ENCODE measurements at regions not wholly inside any gene's neighbourhood (a gene's known extent, or its start where the extent isn't known, plus 50 kb on each side); places are given as distances from the start of the nearest gene placed in this dataset.

GRCh38 chr18:6661692-6662415 is 67.7 kb upstream of the ARHGAP28 start:
- Histone ChIP-seq H3K4me1 (ENCODE audit: control insufficient read depth, insufficient read depth, low read length, poor library complexity, severe bottlenecking) (no peaks in the 10 kb centered on the region), H3K4me3 (ENCODE audit: low read depth, low read length) (no peak overlapping the region), H3K27ac (ENCODE audit: insufficient read depth, low read length, poor library complexity, severe bottlenecking) (no peak overlapping the region), H3K9me3 (ENCODE audit: control insufficient read depth in 2 of 2, low read length in 2 of 2) (no peaks in the 10 kb centered on the region), H3K36me3 (ENCODE audit: control insufficient read depth, insufficient read depth, low read length) (no peaks in the 10 kb centered on the region), H3K27me3 (ENCODE audit: control insufficient read depth, insufficient read depth, low read length) (no peaks in the 10 kb centered on the region)
- no peak for DNase-seq
- Mint-ChIP-seq H3K27me3 (no peaks in the 10 kb centered on the region), H3K36me3 (no peaks in the 10 kb centered on the region), H3K9me3 (peaks cover 0 to 8% (median 5%) of the 10 kb centered on the region in 7 donors), H3K4me3 (no peak overlapping the region), H3K27ac (no peak overlapping the region), H3K4me1 (no peaks in the 10 kb centered on the region)
- ATAC-seq (ENCODE audit: low read depth in 2 of 2): no peak

DNA sequence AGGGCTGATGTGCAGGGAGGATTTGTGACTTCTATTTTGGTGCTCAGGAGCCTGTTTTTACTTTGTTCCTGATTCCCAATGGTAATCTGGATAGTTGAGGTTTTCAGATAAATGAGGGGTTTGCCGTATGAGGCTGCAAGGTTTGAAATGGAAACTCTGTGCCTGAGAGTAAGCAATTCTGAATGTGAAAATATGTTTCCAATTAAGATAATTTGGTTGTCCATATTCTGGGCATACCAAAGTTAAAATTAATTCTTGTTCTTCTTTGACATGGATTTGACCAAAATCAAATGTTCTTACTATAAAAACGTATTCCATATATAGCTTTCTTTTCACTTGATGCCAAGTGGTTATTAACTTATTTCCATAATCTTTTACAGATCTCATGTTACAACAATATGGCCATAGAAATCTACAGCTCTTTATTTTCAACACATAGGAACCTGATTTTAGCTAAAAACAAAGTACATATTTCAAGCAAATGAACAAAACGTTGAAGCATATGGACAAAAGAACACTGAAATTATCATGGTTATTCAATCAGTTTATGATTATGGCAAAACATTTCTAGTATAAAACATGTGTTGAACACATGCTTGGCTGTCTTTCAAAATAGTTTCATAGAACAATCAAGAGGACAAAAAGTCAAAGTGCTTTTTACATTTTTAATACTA is 63.4 kb upstream of the ARHGAP28 start:
- DNase-seq (no peak), ATAC-seq (ENCODE audit: low read depth in 2 of 2) (no peak)
- H3K4me1 Mint-ChIP-seq: no peaks in the 10 kb centered on the region
- no peaks in the 10 kb centered on the region for H3K36me3 ChIP-seq (ENCODE audit: control insufficient read depth, insufficient read depth, low read length)
- no peak overlapping the region for H3K4me3 Mint-ChIP-seq
- no peaks in the 10 kb centered on the region for H3K36me3 Mint-ChIP-seq
- H3K4me1 ChIP-seq (ENCODE audit: control insufficient read depth, insufficient read depth, low read length, poor library complexity, severe bottlenecking): no peaks in the 10 kb centered on the region
- peaks cover 0 to 6% (median 4%) of the 10 kb centered on the region in 7 donors for H3K9me3 Mint-ChIP-seq
- H3K27me3 ChIP-seq (ENCODE audit: control insufficient read depth, insufficient read depth, low read length): no peaks in the 10 kb centered on the region
- H3K27me3 Mint-ChIP-seq: no peaks in the 10 kb centered on the region
- no peak overlapping the region for H3K27ac Mint-ChIP-seq
- no peaks in the 10 kb centered on the region for H3K9me3 ChIP-seq (ENCODE audit: control insufficient read depth in 2 of 2, low read length in 2 of 2)
- H3K27ac ChIP-seq (ENCODE audit: insufficient read depth, low read length, poor library complexity, severe bottlenecking): no peak overlapping the region
- H3K4me3 ChIP-seq (ENCODE audit: low read depth, low read length): no peak overlapping the region

- H3K27me3 ChIP-seq (ENCODE audit: control insufficient read depth, insufficient read depth, low read length): no peaks in the 10 kb centered on the region
- no peak for DNase-seq
These were observed 60.7 kb upstream of the ARHGAP28 start for GRCh38 chr18:6668836-6669235.

DNA sequence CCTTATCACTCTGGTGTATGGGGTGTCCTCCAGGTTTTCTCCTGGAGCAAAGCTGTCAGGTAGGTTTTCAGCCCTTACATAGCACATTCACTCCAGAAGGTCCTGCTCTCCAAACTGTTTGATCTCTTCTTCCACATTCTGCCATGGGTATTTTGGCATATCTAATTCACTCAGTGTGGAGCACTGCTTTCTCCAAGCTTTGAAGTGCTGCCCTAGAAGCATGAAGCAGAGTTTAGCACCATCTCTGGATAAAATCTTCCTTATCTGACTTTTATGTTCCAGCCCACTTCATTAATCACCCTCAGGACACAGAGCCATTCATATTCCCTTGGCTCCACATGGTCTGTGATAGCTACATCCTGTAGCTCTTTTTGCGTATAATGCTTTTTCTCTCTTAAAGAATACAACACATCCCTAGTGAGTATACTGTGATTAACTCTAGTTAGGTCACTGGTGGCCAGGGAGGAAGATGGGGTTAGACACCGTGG is 56.7 kb upstream of the ARHGAP28 start:
- Mint-ChIP-seq H3K9me3 (peaks cover 0 to 16% (median 4%) of the 10 kb centered on the region in 7 donors), H3K4me3 (no peak overlapping the region), H3K27ac (no peak overlapping the region), H3K4me1 (no peaks in the 10 kb centered on the region), H3K27me3 (no peaks in the 10 kb centered on the region), H3K36me3 (no peaks in the 10 kb centered on the region)
- DNase-seq: no peak
- Histone ChIP-seq H3K4me1 (ENCODE audit: control insufficient read depth, insufficient read depth, low read length, poor library complexity, severe bottlenecking) (no peaks in the 10 kb centered on the region), H3K27me3 (ENCODE audit: control insufficient read depth, insufficient read depth, low read length) (no peaks in the 10 kb centered on the region), H3K27ac (ENCODE audit: insufficient read depth, low read length, poor library complexity, severe bottlenecking) (no peak overlapping the region), H3K36me3 (ENCODE audit: control insufficient read depth, insufficient read depth, low read length) (no peaks in the 10 kb centered on the region), H3K9me3 (ENCODE audit: control insufficient read depth in 2 of 2, low read length in 2 of 2) (no peaks in the 10 kb centered on the region), H3K4me3 (ENCODE audit: low read depth, low read length) (no peak overlapping the region)
- no peak for ATAC-seq (ENCODE audit: low read depth in 2 of 2)

More at GRCh38 chr18:6668836-6669235, 60.7 kb upstream of the ARHGAP28 start:
- Histone ChIP-seq H3K4me1 (ENCODE audit: control insufficient read depth, insufficient read depth, low read length, poor library complexity, severe bottlenecking) (no peaks in the 10 kb centered on the region), H3K36me3 (ENCODE audit: control insufficient read depth, insufficient read depth, low read length) (no peaks in the 10 kb centered on the region), H3K9me3 (ENCODE audit: control insufficient read depth in 2 of 2, low read length in 2 of 2) (no peaks in the 10 kb centered on the region), H3K27ac (ENCODE audit: insufficient read depth, low read length, poor library complexity, severe bottlenecking) (no peak overlapping the region), H3K4me3 (ENCODE audit: low read depth, low read length) (no peak overlapping the region)
- Mint-ChIP-seq H3K4me3 (no peak overlapping the region), H3K9me3 (peaks cover 0 to 13% (median 2%) of the 10 kb centered on the region in 7 donors), H3K27me3 (no peaks in the 10 kb centered on the region), H3K4me1 (no peaks in the 10 kb centered on the region), H3K27ac (no peak overlapping the region), H3K36me3 (no peaks in the 10 kb centered on the region)
- ATAC-seq (ENCODE audit: low read depth in 2 of 2): no peak

GRCh38 chr18:6677086-6677485 is 52.4 kb upstream of the ARHGAP28 start:
- Histone ChIP-seq H3K4me3 (ENCODE audit: low read depth, low read length) (no peak overlapping the region), H3K27ac (ENCODE audit: insufficient read depth, low read length, poor library complexity, severe bottlenecking) (no peak overlapping the region), H3K36me3 (ENCODE audit: control insufficient read depth, insufficient read depth, low read length) (no peaks in the 10 kb centered on the region), H3K27me3 (ENCODE audit: control insufficient read depth, insufficient read depth, low read length) (no peaks in the 10 kb centered on the region), H3K4me1 (ENCODE audit: control insufficient read depth, insufficient read depth, low read length, poor library complexity, severe bottlenecking) (no peaks in the 10 kb centered on the region), H3K9me3 (ENCODE audit: control insufficient read depth in 2 of 2, low read length in 2 of 2) (no peaks in the 10 kb centered on the region)
- H3K9me3 Mint-ChIP-seq: peaks cover 0 to 16% (median 2%) of the 10 kb centered on the region in 7 donors
- H3K36me3 Mint-ChIP-seq: no peaks in the 10 kb centered on the region
- ATAC-seq (ENCODE audit: low read depth in 2 of 2): no peak
- H3K27ac Mint-ChIP-seq: no peak overlapping the region
- H3K4me3 Mint-ChIP-seq: no peak overlapping the region
- no peaks in the 10 kb centered on the region for H3K4me1 Mint-ChIP-seq
- no peaks in the 10 kb centered on the region for H3K27me3 Mint-ChIP-seq
- no peak for DNase-seq

- peaks cover 0 to 8% (median 4%) of the 10 kb centered on the region in 7 donors for H3K9me3 Mint-ChIP-seq
- no peaks in the 10 kb centered on the region for H3K36me3 Mint-ChIP-seq
These were observed 50.3 kb upstream of the ARHGAP28 start for GRCh38 chr18:6679201-6679600.

More at GRCh38 chr18:6679201-6679600, 50.3 kb upstream of the ARHGAP28 start:
- H3K4me3 Mint-ChIP-seq: no peak overlapping the region
- no peaks in the 10 kb centered on the region for H3K27me3 Mint-ChIP-seq
- no peak overlapping the region for H3K27ac Mint-ChIP-seq
- Histone ChIP-seq H3K27me3 (ENCODE audit: control insufficient read depth, insufficient read depth, low read length) (no peaks in the 10 kb centered on the region), H3K27ac (ENCODE audit: insufficient read depth, low read length, poor library complexity, severe bottlenecking) (no peak overlapping the region), H3K9me3 (ENCODE audit: control insufficient read depth in 2 of 2, low read length in 2 of 2) (no peaks in the 10 kb centered on the region), H3K36me3 (ENCODE audit: control insufficient read depth, insufficient read depth, low read length) (no peaks in the 10 kb centered on the region), H3K4me1 (ENCODE audit: control insufficient read depth, insufficient read depth, low read length, poor library complexity, severe bottlenecking) (no peaks in the 10 kb centered on the region), H3K4me3 (ENCODE audit: low read depth, low read length) (no peak overlapping the region)
- no peaks in the 10 kb centered on the region for H3K4me1 Mint-ChIP-seq
- ATAC-seq (ENCODE audit: low read depth in 2 of 2) (no peak), DNase-seq (no peak)
